ENCODE measurements at regions not wholly inside any gene's neighbourhood (a gene's known extent, or its start where the extent isn't known, plus 50 kb on each side); places are given as distances from the start of the nearest gene placed in this dataset.

GRCh38 chr11:70865356-70865755 is 387.0 kb downstream of the SHANK2 start:
- Histone ChIP-seq H3K4me1 (ENCODE audit: insufficient read depth, low read length, poor library complexity, severe bottlenecking) (no peaks in the 10 kb centered on the region), H3K27ac (ENCODE audit: low read depth, low read length, poor library complexity, severe bottlenecking) (no peak overlapping the region), H3K27me3 (replicated peaks; ENCODE audit: insufficient read depth, low read depth, low read length, poor library complexity) (peaks cover 8% of the 10 kb centered on the region), H3K36me3 (ENCODE audit: insufficient read depth, low read length, poor library complexity, severe bottlenecking) (no peaks in the 10 kb centered on the region), H3K4me3 (ENCODE audit: low read depth, low read length, poor library complexity, severe bottlenecking) (no peak overlapping the region), H3K9me3 (ENCODE audit: low read depth, low read length, poor library complexity, severe bottlenecking) (no peaks in the 10 kb centered on the region)
- BruUV-seq (replicated peaks), result no TSS peak
- intact Hi-C loops (cut with micrococcal nuclease; ENCODE audit: unreplicated experiment), result no loop called here
- no peak for DNase-seq (ENCODE audit: low spot score)
- CTCF ChIA-PET, result no interaction called here
- TF ChIP-seq EZH2 (IDR thresholded peaks at IDR 0.05; ENCODE audit: borderline replicate concordance, low read depth, low read length, poor library complexity, severe bottlenecking) (no peak), CTCF (conservative IDR thresholded peaks at IDR 0.05; ENCODE audit: low read depth, low read length) (no peak)
- POLR2A ChIA-PET (ENCODE audit: low non-redundant PET), result no interaction called here

- BruUV-seq (replicated peaks), result no TSS peak
- no peak overlapping the region for H3K27ac ChIP-seq (ENCODE audit: low read depth, low read length, poor library complexity, severe bottlenecking)
- ChIA-PET CTCF (no interaction called here), POLR2A (ENCODE audit: low non-redundant PET) (no interaction called here)
- TF ChIP-seq EZH2 (IDR thresholded peaks at IDR 0.05; ENCODE audit: borderline replicate concordance, low read depth, low read length, poor library complexity, severe bottlenecking), result no peak
- TF ChIP-seq CTCF (conservative IDR thresholded peaks at IDR 0.05; ENCODE audit: low read depth, low read length), result no peak
- no peaks in the 10 kb centered on the region for H3K4me1 ChIP-seq (ENCODE audit: insufficient read depth, low read length, poor library complexity, severe bottlenecking)
- H3K9me3 ChIP-seq (ENCODE audit: low read depth, low read length, poor library complexity, severe bottlenecking), result no peaks in the 10 kb centered on the region
- H3K4me3 ChIP-seq (ENCODE audit: low read depth, low read length, poor library complexity, severe bottlenecking), result no peak overlapping the region
- intact Hi-C loops (cut with micrococcal nuclease; ENCODE audit: unreplicated experiment), result no loop called here
- H3K36me3 ChIP-seq (ENCODE audit: insufficient read depth, low read length, poor library complexity, severe bottlenecking), result no peaks in the 10 kb centered on the region
- peaks cover 6% of the 10 kb centered on the region for H3K27me3 ChIP-seq (replicated peaks; ENCODE audit: insufficient read depth, low read depth, low read length, poor library complexity)
- DNase-seq (ENCODE audit: low spot score), result no peak
These were observed 385.5 kb downstream of the SHANK2 start for GRCh38 chr11:70866834-70867233.

GRCh38 chr11:70867281-70868047 is 384.9 kb downstream of the SHANK2 start:
- POLR2A ChIA-PET (ENCODE audit: low non-redundant PET), result interaction anchor here (0.5 kb wide), 1 partner anchor 584 kb away, joined by 7 read pairs; no protein-coding TSS in a partner anchor
- DNase-seq (ENCODE audit: low spot score), result no peak
- H3K36me3 ChIP-seq (ENCODE audit: insufficient read depth, low read length, poor library complexity, severe bottlenecking), result no peaks in the 10 kb centered on the region

More at GRCh38 chr11:70867281-70868047, 384.9 kb downstream of the SHANK2 start:
- no peak overlapping the region for H3K27ac ChIP-seq (ENCODE audit: low read depth, low read length, poor library complexity, severe bottlenecking)
- no TSS peak for BruUV-seq (replicated peaks)
- peaks cover 3% of the 10 kb centered on the region for H3K27me3 ChIP-seq (replicated peaks; ENCODE audit: insufficient read depth, low read depth, low read length, poor library complexity)
- no peak overlapping the region for H3K4me3 ChIP-seq (ENCODE audit: low read depth, low read length, poor library complexity, severe bottlenecking)
- intact Hi-C loops (cut with micrococcal nuclease; ENCODE audit: unreplicated experiment), result no loop called here
- CTCF ChIA-PET, result no interaction called here
- no peaks in the 10 kb centered on the region for H3K9me3 ChIP-seq (ENCODE audit: low read depth, low read length, poor library complexity, severe bottlenecking)
- H3K4me1 ChIP-seq (ENCODE audit: insufficient read depth, low read length, poor library complexity, severe bottlenecking), result no peaks in the 10 kb centered on the region
- no peak for TF ChIP-seq EZH2 (IDR thresholded peaks at IDR 0.05; ENCODE audit: borderline replicate concordance, low read depth, low read length, poor library complexity, severe bottlenecking)
- TF ChIP-seq CTCF (conservative IDR thresholded peaks at IDR 0.05; ENCODE audit: low read depth, low read length), result no peak

Measured in A673 (cell line).